Amygdala (tissue), 56 donors: ENCODE measurements at regions not wholly inside any gene's neighbourhood (a gene's known extent, or its start where the extent isn't known, plus 50 kb on each side); places are given as distances from the start of the nearest gene placed in this dataset.

Experiments used
- DNase-seq, 56 donors: peaks; one replicate each; lab custom pipeline; 2025; lab: John Stamatoyannopoulos, UW

- DNase-seq: no peak
Measured at GRCh38 chr6:40313582-40313981, 273.6 kb downstream of the LRFN2 start.

- no peak for DNase-seq
Measured at GRCh38 chr6:40312213-40313015, 274.8 kb downstream of the LRFN2 start.

- peak in 29 of 56 donors; percentile 4 to 79 (median 25) for DNase-seq
Measured at GRCh38 chr6:40308533-40309306, 278.4 kb downstream of the LRFN2 start.

DNA sequence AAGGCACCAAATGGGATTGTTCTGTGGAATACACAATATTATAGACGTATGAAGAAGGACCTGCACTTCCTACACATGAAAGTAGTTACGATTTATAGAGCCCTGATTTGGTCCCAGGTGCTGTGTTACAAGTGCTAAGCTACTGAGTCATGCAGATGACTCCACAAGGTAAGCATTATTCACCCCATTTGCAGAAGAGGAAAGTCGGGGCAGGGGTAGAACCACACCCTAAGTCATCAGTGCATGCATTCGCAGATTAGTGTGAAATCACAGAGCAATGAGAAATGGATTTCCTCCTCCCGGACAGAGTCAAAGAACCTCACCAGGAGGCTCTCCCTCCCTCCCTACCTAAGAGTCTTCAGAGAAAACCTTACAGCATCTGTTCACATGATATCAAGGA, 279.5 kb downstream of the LRFN2 start:
- no peak for DNase-seq

DNA sequence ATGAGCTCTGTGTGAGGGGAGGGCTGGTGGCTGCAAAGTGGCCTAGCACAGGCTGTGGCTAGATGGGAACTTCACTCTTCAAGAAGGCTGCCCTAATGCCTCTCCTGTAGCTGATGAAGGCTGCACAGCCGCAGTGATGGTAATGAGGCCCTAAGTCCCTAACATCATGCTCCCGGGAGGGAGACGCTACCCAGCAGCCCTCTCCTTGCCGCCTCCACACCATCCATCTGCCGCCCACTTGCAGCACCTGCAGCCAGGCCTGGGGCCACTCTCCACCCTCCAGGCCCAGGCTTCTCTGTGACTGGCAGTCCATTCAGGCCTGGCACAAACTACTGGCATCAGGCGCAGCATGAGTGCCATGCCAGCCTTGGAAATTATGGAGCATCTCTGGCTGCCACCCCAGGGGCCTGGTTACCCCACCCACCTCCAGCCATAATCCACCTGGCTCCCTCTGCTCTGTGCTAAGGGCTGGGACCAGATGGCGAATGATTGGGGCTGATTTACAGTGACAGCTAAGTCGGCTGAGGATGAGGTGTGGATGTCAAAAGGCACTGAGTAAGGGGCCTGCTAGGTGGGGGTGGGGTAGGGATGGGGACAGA, 284.2 kb downstream of the LRFN2 start:
- DNase-seq: peak in 1 of 56 donors; percentile 11

GRCh38 chr6:40299681-40300080, 287.5 kb downstream of the LRFN2 start:
- peak in 37 of 56 donors; percentile 6 to 76 (median 35) for DNase-seq

DNA sequence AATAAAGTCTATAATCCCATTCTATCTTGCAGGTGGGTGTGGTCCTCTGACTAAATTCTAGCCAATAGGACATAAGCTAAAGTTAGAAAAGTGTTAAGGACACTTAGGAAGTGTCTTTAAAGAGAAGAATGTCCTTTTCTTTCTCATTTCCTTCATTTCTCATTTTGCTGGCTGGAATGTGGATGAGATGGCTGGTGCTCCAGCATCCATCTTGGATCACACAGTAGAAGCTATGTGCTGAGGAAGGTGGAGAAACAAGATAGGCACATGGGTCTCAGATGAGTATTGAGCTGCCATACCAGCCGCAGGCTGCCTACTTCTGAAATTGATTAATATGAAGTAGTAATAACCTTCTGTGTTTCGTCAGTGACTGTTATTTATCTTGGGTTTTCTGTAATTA, 289.0 kb downstream of the LRFN2 start:
- no peak for DNase-seq

DNA sequence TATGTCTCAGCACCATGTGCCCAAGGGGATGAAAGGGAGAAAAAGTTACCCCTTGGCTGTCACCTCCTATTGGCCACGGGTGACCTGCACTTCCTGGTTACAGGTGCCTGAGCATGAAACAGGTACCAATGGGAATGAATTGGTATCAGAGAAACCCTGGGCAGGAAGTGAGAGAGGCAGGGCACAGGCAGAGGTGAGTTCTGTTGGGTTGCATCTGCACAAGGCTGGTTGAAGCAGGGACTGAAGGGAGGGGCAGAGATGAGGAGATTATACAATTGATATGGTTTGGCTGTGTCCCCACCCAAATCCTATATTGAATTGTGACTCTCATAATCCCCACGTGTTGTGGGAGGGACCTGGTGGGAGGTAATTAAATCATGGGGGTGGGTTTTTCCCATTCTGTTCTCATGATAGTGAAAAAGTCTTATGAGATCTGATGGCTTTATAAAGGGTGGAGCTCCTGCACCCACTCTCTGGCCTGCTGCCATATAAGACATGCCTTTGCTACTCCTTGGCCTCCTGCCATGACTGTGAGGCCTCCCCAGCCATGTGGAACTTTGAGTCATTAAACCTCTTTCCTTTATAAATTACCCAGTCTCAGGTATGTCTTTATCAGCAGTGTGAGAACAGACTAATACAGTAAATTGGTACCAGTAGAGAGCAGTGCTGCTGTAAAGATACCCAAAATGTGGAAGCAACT, 291.8 kb downstream of the LRFN2 start:
- no peak for DNase-seq

DNA sequence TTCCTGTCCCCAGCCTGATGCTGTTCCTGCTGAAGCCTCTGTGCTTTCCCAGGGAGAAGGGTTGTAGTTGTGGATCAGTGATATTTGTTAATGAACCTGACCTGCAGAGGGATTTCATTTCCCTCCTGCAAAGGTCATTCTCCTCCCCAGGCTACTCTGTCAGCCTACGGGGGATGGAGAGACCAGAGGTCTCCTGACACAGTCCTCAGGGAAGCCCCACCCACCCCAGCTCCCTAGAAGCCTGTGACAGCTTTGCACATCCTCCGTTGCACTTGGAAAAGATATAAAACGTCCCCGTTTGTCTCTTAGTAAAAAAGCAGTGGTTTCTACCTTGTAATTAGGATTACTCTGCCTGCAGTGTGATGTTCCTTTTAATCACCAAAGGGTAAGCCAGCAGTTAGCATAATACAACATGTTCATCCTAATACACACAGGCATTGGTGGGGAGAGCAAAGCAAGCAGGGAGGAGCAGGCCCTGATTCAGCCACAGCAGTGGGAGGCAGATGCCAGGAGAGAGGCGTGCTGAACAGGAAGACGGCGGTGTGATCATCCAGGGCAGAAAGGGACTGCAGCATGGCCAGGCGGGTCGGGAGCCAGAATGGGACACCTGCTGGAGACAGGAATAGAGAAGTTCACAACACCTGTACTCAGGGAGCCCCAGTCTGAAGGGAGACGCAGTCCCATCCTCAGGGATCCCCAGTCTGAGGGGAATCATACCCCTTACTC, 293.5 kb downstream of the LRFN2 start:
- DNase-seq: peak in 2 of 56 donors; percentile 4 to 6

GRCh38 chr6:40293060-40293459, 294.1 kb downstream of the LRFN2 start:
- DNase-seq: no peak

DNA sequence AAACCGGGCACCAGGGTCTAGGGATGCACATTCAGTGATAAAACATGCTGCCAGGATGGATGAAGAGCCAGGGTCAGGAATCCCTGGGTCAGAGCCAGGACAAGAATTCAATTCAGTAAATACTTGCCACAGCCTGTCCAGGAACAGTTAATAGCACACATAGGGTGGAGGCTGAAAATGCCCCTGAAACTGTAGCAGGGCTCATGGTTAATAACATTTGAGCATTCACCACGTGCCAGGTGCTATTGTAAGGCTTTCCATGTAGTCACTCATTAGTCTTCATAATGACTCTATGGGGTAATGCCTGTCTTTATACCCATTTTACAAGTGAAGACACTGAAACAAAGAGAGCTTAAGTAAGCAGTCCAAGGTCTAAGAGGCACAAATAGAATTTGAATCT, 296.3 kb downstream of the LRFN2 start:
- DNase-seq: no peak

- DNase-seq: no peak
Measured at GRCh38 chr6:40288919-40289318, 298.2 kb downstream of the LRFN2 start.

- no peak for DNase-seq
Measured at GRCh38 chr6:40287296-40287850, 299.8 kb downstream of the LRFN2 start.

GRCh38 chr6:40286721-40287120, 300.4 kb downstream of the LRFN2 start:
- DNase-seq: no peak

DNA sequence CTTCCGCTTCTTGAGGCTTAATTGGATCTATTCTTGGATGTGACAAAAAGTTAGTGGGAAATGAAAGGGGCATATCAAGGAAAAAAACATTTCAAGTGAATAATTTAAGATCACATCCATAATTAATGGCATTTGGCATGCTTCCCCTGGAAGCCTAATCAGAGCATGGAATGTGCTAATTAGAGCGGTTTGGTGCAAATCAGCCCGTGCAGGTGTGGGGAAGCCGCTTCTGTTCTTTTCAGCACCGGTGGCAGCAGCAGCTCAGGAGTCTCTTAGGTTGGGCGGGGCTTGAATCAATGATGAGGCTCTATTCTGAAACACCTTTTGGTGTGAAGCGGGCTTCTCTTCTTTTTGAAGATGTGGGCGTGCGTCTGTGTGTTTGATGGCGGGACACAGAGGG, 301.2 kb downstream of the LRFN2 start:
- no peak for DNase-seq

DNA sequence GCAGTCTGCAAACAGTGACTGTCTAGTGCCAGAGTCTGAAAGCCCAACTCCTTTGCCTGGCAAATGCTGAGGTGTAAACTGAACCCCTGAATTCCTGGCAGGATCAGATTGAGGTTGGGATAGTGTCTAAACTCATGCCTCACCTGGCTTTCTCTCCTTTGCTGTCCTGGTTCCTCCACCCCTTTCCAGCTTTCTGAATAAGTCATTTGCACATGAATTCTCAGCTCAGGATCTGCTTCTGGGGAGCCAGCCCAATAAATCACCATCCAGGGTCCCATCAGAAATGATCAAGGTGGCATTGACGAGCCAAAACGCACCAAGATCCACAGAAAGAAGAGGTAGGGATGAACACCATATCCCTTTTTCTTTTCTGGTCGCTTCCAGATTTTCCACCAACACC, 301.6 kb downstream of the LRFN2 start:
- DNase-seq: no peak

GRCh38 chr6:40282986-40283385, 304.2 kb downstream of the LRFN2 start:
- no peak for DNase-seq

- DNase-seq: no peak
Measured at GRCh38 chr6:40281402-40281801, 305.8 kb downstream of the LRFN2 start.

DNA sequence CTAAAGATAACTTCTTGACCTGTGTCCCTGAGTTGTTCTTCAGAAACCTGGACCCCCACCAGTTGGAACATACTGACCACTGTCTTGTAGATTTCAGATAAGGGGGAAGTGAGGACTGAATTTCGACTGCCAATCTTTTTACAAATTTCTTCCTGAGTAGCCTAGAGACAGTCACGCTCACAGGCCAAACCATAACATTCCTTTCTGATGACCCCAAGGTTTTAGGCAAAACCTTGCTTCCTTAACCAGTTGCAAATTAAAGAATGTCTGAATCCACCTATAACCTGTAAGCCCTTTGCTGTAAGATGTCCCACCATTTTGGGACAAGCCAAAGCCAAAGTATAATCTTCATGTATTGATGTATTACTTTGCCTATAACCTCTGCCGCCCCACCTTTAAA, 306.9 kb downstream of the LRFN2 start:
- no peak for DNase-seq

DNA sequence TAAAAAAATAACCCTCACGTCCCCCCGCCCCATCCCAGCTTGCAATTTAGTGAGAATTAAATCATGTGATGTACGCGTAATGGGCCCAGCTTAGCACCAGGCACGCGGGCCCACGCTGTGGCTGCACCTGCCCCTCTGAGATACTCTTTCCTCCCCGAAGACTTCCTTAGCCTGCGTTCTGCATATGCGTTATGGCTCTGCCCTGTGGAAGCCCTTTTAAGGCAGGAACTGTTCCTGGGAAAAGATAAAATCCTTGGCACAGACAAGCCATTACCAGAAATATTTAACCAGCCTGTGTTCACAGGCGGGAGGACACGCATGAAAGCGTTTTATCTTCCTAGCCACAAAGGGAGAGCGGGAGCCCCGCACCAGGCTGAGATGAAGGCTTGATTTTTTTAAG, 311.0 kb downstream of the LRFN2 start:
- no peak for DNase-seq
